ENCODE measurements at regions not wholly inside any gene's neighbourhood (a gene's known extent, or its start where the extent isn't known, plus 50 kb on each side); places are given as distances from the start of the nearest gene placed in this dataset.

DNA sequence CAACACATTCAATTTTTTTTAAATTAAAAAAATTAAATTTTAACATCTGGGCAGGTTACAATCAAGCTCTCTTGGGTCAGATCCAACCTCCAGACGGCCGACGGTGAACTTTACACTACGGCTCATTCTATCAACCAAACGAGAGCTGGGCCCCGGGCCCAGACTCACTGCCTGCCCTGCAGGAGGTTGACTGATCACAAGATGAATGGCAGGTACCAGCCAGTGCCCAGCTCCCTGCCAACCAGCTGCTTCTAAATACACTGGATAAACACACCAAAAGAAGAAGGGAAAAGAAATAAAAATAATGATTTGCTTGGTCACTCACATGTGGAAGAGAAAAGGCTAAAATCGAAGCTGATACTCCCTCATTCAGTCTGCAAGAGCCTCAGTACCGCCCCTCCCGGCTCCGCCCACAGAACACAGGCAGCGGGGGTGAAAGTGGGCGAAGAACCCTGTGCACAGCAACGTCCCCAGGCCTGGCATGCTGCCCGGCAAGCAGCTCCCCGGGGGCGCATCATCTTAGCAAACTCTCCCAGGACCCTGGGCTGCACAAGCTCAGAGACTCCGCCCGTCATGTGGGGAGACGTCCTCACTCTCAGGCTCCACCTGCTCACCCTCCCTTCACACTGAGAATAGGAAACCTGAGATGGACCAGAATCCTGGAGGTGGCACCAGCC, 303.4 kb downstream of the SHANK2 start:
- TF ChIP-seq, protein P1, sequence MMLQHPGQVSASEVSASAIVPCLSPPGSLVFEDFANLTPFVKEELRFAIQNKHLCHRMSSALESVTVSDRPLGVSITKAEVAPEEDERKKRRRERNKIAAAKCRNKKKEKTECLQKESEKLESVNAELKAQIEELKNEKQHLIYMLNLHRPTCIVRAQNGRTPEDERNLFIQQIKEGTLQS (IDR thresholded peaks at IDR 0.05), result no peak
- no peak for TF ChIP-seq EGR1 (IDR thresholded peaks at IDR 0.05; ENCODE audit: low read depth in 2 of 2)
- TF ChIP-seq JUND (IDR thresholded peaks at IDR 0.05), result no peak
- TF ChIP-seq HNF4A (conservative IDR thresholded peaks at IDR 0.05), result peak; percentile 78 to 80
- TF ChIP-seq RXRA (IDR thresholded peaks at IDR 0.05), result peak in 1 of 2 donors; percentile 62
- peak in 1 of 2 donors; percentile 41 for TF ChIP-seq RAD21 (IDR thresholded peaks at IDR 0.05)
- TF ChIP-seq FOXA1 (IDR thresholded peaks at IDR 0.05), result no peak
- TF ChIP-seq SP1 (IDR thresholded peaks at IDR 0.05), result peak; percentile 11
- no peak overlapping the region for H3K9ac ChIP-seq (ENCODE audit: low read depth in 1 of 2, low read length in 2 of 2)
- H3K9me3 ChIP-seq (ENCODE audit: control insufficient read depth in 4 of 4, low read length in 3 of 4), result no peaks in the 10 kb centered on the region
- no peak overlapping the region for H3K4me3 ChIP-seq (ENCODE audit: low read depth in 1 of 3, low read length in 3 of 3)
- H3K36me3 ChIP-seq (ENCODE audit: control insufficient read depth in 4 of 4, insufficient read depth in 3 of 4, low read depth in 1 of 4, low read length in 3 of 4), result no peaks in the 10 kb centered on the region
- H3K27ac ChIP-seq (ENCODE audit: low read depth in 1 of 2, low read length in 2 of 2), result peak overlapping the region in 1 of 2 donors; percentile 32
- H3K27me3 ChIP-seq (ENCODE audit: control insufficient read depth in 4 of 4, insufficient read depth in 4 of 4, low read length in 3 of 4), result no peaks in the 10 kb centered on the region
- 57% methylated on average over 19 of the region's 19 CpGs for WGBS
- DNase-seq (ENCODE audit: low spot score), result no peak
- H3K4me1 ChIP-seq (ENCODE audit: control insufficient read depth in 4 of 4, insufficient read depth in 4 of 4, low read length in 3 of 4), result peaks cover 2 to 15% (median 9%) of the 10 kb centered on the region in 4 donors

DNA sequence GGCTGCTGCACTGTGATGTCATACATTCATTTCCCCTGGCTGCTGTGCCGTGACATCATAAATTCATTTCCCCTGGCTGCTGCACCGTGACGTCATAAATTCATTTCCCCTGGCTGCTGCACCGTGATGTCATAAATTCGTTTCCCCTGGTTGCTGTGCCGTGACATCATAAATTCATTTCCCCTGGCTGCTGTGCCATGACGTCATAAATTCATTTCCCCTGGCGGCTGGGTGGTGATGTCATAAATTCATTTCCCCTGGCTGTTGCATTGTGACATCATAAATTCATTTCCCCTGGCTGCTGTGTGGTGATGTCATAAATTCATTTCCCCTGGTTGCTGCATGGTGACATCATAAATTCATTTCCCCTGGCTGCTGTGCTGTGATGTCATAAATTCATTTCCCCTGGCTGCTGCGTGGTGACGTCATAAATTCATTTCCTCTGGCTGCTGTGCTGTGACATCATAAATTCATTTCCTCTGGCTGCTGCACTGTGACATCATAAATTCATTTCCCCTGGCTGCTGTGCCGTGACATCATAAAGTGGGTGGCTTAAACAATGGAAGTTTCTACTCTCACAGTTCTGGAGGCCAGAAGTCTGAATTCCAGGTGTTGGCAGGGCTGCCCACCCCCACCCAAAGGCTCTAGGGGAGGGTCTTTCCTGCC, 301.1 kb downstream of the SHANK2 start:
- TF ChIP-seq TAF1 (conservative IDR thresholded peaks at IDR 0.05) (no peak), GABPA (IDR thresholded peaks at IDR 0.05 in 1 of 2, conservative IDR thresholded peaks at IDR 0.05 in 1 of 2) (peak; percentile 53 to 80)
- Histone ChIP-seq H3K27me3 (ENCODE audit: control insufficient read depth in 4 of 4, insufficient read depth in 4 of 4, low read length in 3 of 4) (no peaks in the 10 kb centered on the region), H3K27ac (ENCODE audit: low read depth in 1 of 2, low read length in 2 of 2) (no peak overlapping the region), H3K9me3 (ENCODE audit: control insufficient read depth in 4 of 4, low read length in 3 of 4) (no peaks in the 10 kb centered on the region), H3K4me3 (ENCODE audit: low read depth in 1 of 3, low read length in 3 of 3) (no peak overlapping the region), H3K36me3 (ENCODE audit: control insufficient read depth in 4 of 4, insufficient read depth in 3 of 4, low read depth in 1 of 4, low read length in 3 of 4) (no peaks in the 10 kb centered on the region), H3K9ac (ENCODE audit: low read depth in 1 of 2, low read length in 2 of 2) (no peak overlapping the region), H3K4me1 (ENCODE audit: control insufficient read depth in 4 of 4, insufficient read depth in 4 of 4, low read length in 3 of 4) (peaks cover 2 to 15% (median 9%) of the 10 kb centered on the region in 4 donors)
- no peak for DNase-seq (ENCODE audit: low spot score)
- 87% methylated on average over 11 of the region's 11 CpGs for WGBS

GRCh38 chr11:70952191-70952590, 300.2 kb downstream of the SHANK2 start:
- Histone ChIP-seq H3K9ac (ENCODE audit: low read depth in 1 of 2, low read length in 2 of 2) (no peak overlapping the region), H3K36me3 (ENCODE audit: control insufficient read depth in 4 of 4, insufficient read depth in 3 of 4, low read depth in 1 of 4, low read length in 3 of 4) (no peaks in the 10 kb centered on the region), H3K9me3 (ENCODE audit: control insufficient read depth in 4 of 4, low read length in 3 of 4) (no peaks in the 10 kb centered on the region), H3K27ac (ENCODE audit: low read depth in 1 of 2, low read length in 2 of 2) (no peak overlapping the region), H3K4me3 (ENCODE audit: low read depth in 1 of 3, low read length in 3 of 3) (no peak overlapping the region), H3K27me3 (ENCODE audit: control insufficient read depth in 4 of 4, insufficient read depth in 4 of 4, low read length in 3 of 4) (no peaks in the 10 kb centered on the region), H3K4me1 (ENCODE audit: control insufficient read depth in 4 of 4, insufficient read depth in 4 of 4, low read length in 3 of 4) (peaks cover 2 to 15% (median 9%) of the 10 kb centered on the region in 4 donors)
- TF ChIP-seq JUND (IDR thresholded peaks at IDR 0.05) (no peak), EGR1 (IDR thresholded peaks at IDR 0.05; ENCODE audit: low read depth in 2 of 2) (no peak), RAD21 (IDR thresholded peaks at IDR 0.05) (no peak), HNF4A (conservative IDR thresholded peaks at IDR 0.05) (no peak), YY1 (IDR thresholded peaks at IDR 0.05) (no peak), GABPA (IDR thresholded peaks at IDR 0.05 in 1 of 2, conservative IDR thresholded peaks at IDR 0.05 in 1 of 2) (no peak)
- no peak for DNase-seq (ENCODE audit: low spot score)
- 94% methylated on average over 8 of the region's 8 CpGs for WGBS

- Histone ChIP-seq H3K36me3 (ENCODE audit: control insufficient read depth in 4 of 4, insufficient read depth in 3 of 4, low read depth in 1 of 4, low read length in 3 of 4) (no peaks in the 10 kb centered on the region), H3K27me3 (ENCODE audit: control insufficient read depth in 4 of 4, insufficient read depth in 4 of 4, low read length in 3 of 4) (no peaks in the 10 kb centered on the region), H3K4me3 (ENCODE audit: low read depth in 1 of 3, low read length in 3 of 3) (no peak overlapping the region), H3K4me1 (ENCODE audit: control insufficient read depth in 4 of 4, insufficient read depth in 4 of 4, low read length in 3 of 4) (peaks cover 2 to 11% (median 8%) of the 10 kb centered on the region in 4 donors), H3K27ac (ENCODE audit: low read depth in 1 of 2, low read length in 2 of 2) (no peak overlapping the region), H3K9me3 (ENCODE audit: control insufficient read depth in 4 of 4, low read length in 3 of 4) (no peaks in the 10 kb centered on the region), H3K9ac (ENCODE audit: low read depth in 1 of 2, low read length in 2 of 2) (no peak overlapping the region)
- no peak for DNase-seq (ENCODE audit: low spot score)
- 85% methylated on average over 6 of the region's 6 CpGs for WGBS
- TF ChIP-seq, protein P2, sequence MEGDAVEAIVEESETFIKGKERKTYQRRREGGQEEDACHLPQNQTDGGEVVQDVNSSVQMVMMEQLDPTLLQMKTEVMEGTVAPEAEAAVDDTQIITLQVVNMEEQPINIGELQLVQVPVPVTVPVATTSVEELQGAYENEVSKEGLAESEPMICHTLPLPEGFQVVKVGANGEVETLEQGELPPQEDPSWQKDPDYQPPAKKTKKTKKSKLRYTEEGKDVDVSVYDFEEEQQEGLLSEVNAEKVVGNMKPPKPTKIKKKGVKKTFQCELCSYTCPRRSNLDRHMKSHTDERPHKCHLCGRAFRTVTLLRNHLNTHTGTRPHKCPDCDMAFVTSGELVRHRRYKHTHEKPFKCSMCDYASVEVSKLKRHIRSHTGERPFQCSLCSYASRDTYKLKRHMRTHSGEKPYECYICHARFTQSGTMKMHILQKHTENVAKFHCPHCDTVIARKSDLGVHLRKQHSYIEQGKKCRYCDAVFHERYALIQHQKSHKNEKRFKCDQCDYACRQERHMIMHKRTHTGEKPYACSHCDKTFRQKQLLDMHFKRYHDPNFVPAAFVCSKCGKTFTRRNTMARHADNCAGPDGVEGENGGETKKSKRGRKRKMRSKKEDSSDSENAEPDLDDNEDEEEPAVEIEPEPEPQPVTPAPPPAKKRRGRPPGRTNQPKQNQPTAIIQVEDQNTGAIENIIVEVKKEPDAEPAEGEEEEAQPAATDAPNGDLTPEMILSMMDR (IDR thresholded peaks at IDR 0.05; ENCODE audit: low read depth, low read length, missing input control), result no peak
- TF ChIP-seq RXRA (IDR thresholded peaks at IDR 0.05) (no peak), SP1 (IDR thresholded peaks at IDR 0.05) (no peak), NR2F2 (IDR thresholded peaks at IDR 0.05) (no peak), FOXA2 (IDR thresholded peaks at IDR 0.05) (no peak), HNF4A (conservative IDR thresholded peaks at IDR 0.05) (no peak), GABPA (IDR thresholded peaks at IDR 0.05 in 1 of 2, conservative IDR thresholded peaks at IDR 0.05 in 1 of 2) (no peak), RAD21 (IDR thresholded peaks at IDR 0.05) (no peak), HNF4G (IDR thresholded peaks at IDR 0.05) (no peak), EGR1 (IDR thresholded peaks at IDR 0.05; ENCODE audit: low read depth in 2 of 2) (no peak), YY1 (IDR thresholded peaks at IDR 0.05) (no peak), FOXA1 (IDR thresholded peaks at IDR 0.05) (no peak), TAF1 (conservative IDR thresholded peaks at IDR 0.05) (no peak)
- TF ChIP-seq, protein P3, sequence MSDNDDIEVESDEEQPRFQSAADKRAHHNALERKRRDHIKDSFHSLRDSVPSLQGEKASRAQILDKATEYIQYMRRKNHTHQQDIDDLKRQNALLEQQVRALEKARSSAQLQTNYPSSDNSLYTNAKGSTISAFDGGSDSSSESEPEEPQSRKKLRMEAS (IDR thresholded peaks at IDR 0.05), result no peak
- TF ChIP-seq, protein P4, sequence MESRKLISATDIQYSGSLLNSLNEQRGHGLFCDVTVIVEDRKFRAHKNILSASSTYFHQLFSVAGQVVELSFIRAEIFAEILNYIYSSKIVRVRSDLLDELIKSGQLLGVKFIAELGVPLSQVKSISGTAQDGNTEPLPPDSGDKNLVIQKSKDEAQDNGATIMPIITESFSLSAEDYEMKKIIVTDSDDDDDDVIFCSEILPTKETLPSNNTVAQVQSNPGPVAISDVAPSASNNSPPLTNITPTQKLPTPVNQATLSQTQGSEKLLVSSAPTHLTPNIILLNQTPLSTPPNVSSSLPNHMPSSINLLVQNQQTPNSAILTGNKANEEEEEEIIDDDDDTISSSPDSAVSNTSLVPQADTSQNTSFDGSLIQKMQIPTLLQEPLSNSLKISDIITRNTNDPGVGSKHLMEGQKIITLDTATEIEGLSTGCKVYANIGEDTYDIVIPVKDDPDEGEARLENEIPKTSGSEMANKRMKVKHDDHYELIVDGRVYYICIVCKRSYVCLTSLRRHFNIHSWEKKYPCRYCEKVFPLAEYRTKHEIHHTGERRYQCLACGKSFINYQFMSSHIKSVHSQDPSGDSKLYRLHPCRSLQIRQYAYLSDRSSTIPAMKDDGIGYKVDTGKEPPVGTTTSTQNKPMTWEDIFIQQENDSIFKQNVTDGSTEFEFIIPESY (IDR thresholded peaks at IDR 0.05), result no peak
- TF ChIP-seq, protein P1 (IDR thresholded peaks at IDR 0.05), result no peak
These were observed 298.7 kb downstream of the SHANK2 start for GRCh38 chr11:70953720-70954119.

Data from liver (tissue), 8 donors.